Medulla oblongata (tissue), 1 donor: ENCODE measurements at regions not wholly inside any gene's neighbourhood (a gene's known extent, or its start where the extent isn't known, plus 50 kb on each side); places are given as distances from the start of the nearest gene placed in this dataset.

Experiments
- DNase-seq: peaks from one replicate; pipeline ENCODE4 v3.0.0-alpha.2; 2015; ENCODE audit errors: extremely low spot score

- DNase-seq: no peak
Observed at GRCh38 chr2:8196316-8196715, 485.5 kb upstream of the ID2 start.

GRCh38 chr2:8197101-8197500, 484.8 kb upstream of the ID2 start:
- DNase-seq: no peak

- DNase-seq: no peak
Observed at GRCh38 chr2:8197825-8198224, 484.0 kb upstream of the ID2 start.

GRCh38 chr2:8198766-8199382, 483.0 kb upstream of the ID2 start:
- DNase-seq: no peak

GRCh38 chr2:8202132-8202531, 479.7 kb upstream of the ID2 start:
- DNase-seq: no peak

- no peak for DNase-seq
Observed at GRCh38 chr2:8203364-8203763, 478.5 kb upstream of the ID2 start.

GRCh38 chr2:8204711-8205110, 477.1 kb upstream of the ID2 start:
- DNase-seq: no peak

- DNase-seq: no peak
Observed at GRCh38 chr2:8209494-8209893, 472.4 kb upstream of the ID2 start.

GRCh38 chr2:8211384-8211783, 470.5 kb upstream of the ID2 start:
- DNase-seq: no peak

- DNase-seq: no peak
Observed at GRCh38 chr2:8212239-8212638, 469.6 kb upstream of the ID2 start.

- no peak for DNase-seq
Observed at GRCh38 chr2:8214036-8214615, 467.7 kb upstream of the ID2 start.

- DNase-seq: no peak
Observed at GRCh38 chr2:8215159-8215863, 466.5 kb upstream of the ID2 start.

- no peak for DNase-seq
Observed at GRCh38 chr2:8215982-8216381, 465.9 kb upstream of the ID2 start.

- no peak for DNase-seq
Observed at GRCh38 chr2:8216397-8216796, 465.5 kb upstream of the ID2 start.

GRCh38 chr2:8217468-8218030, 464.3 kb upstream of the ID2 start:
- DNase-seq: no peak

- no peak for DNase-seq
Observed at GRCh38 chr2:8219096-8219495, 462.8 kb upstream of the ID2 start.

GRCh38 chr2:8219631-8220355, 462.1 kb upstream of the ID2 start:
- DNase-seq: no peak

GRCh38 chr2:8222979-8223694, 458.7 kb upstream of the ID2 start:
- DNase-seq: no peak

GRCh38 chr2:8223695-8224346, 458.0 kb upstream of the ID2 start:
- no peak for DNase-seq

GRCh38 chr2:8224347-8225190, 457.3 kb upstream of the ID2 start:
- no peak for DNase-seq
